SK-N-SH treated with all-trans-retinoic acid at 6 μM for 48 hours (cell line): ENCODE measurements at regions not wholly inside any gene's neighbourhood (a gene's known extent, or its start where the extent isn't known, plus 50 kb on each side); places are given as distances from the start of the nearest gene placed in this dataset.

ENCODE experiments used
- CREB5 ChIP-seq: fragments of 250-450 bp; sonication (Bioruptor Pico); IDR thresholded peaks from 2 replicates; pipeline ENCODE4 v1.5.1; 2020; ENCODE audit warnings: low read depth, mild to moderate bottlenecking, moderate library complexity
- ESRRG ChIP-seq: fragments of 250-450 bp; sonication (Bioruptor Pico); IDR thresholded peaks from 2 replicates; pipeline ENCODE4 v1.6.1; 2021; ENCODE audit warnings: mild to moderate bottlenecking
- PATZ1 ChIP-seq: fragments of 250-450 bp; sonication (Bioruptor Pico); IDR thresholded peaks from 2 replicates; pipeline ENCODE4 v1.8.0; 2020; ENCODE audit warnings: mild to moderate bottlenecking, moderate library complexity, borderline replicate concordance
- PPARA ChIP-seq: fragments of 250-450 bp; sonication (Bioruptor Pico); IDR thresholded peaks from 2 replicates; pipeline ENCODE4 v1.5.0; 2020; ENCODE audit warnings: mild to moderate bottlenecking, borderline replicate concordance
- ZNF70 ChIP-seq: fragments of 450-650 bp; formaldehyde crosslinking; IDR thresholded peaks from 2 replicates; pipeline ENCODE4 v1.5.0; 2020; ENCODE audit warnings: mild to moderate bottlenecking, moderate library complexity
- ZNF8 ChIP-seq: fragments of 450-650 bp; formaldehyde crosslinking; IDR thresholded peaks from 2 replicates; pipeline ENCODE4 v1.5.0; 2020; ENCODE audit warnings: mild to moderate bottlenecking, moderate library complexity

GRCh38 chr5:162607879-162608278 lies 540.3 kb downstream of the GABRG2 start:
- no peak for TF ChIP-seq PATZ1 (CRISPR knock-in tag)
- TF ChIP-seq CREB5 (CRISPR knock-in tag): no peak
- TF ChIP-seq PPARA (CRISPR knock-in tag): no peak
- no peak for TF ChIP-seq ZNF8 (CRISPR knock-in tag)
- TF ChIP-seq ZNF70 (CRISPR knock-in tag): no peak
- TF ChIP-seq ESRRG (CRISPR knock-in tag): no peak
